Stimulated activated CD4-positive, alpha-beta T cell treated with anti-CD3 and anti-CD28 coated beads, Interleukin-1b, Interleukin-23, amount 100 ng/mL, for 24 hours (primary cell): ENCODE measurements at regions not wholly inside any gene's neighbourhood (a gene's known extent, or its start where the extent isn't known, plus 50 kb on each side); places are given as distances from the start of the nearest gene placed in this dataset.

ENCODE experiments used
- DNase-seq, 4 experiments: peaks; one replicate each; pipeline ENCODE4 v3.0.0-alpha.2; 2020; ENCODE audit warnings: low read depth in 4 of 4, low spot score in 1 of 4

- DNase-seq = no peak
Measured at GRCh38 chr18:40984856-40985255, 970.2 kb upstream of the PIK3C3 start.

GRCh38 chr18:40983835-40984234, 971.2 kb upstream of the PIK3C3 start:
- no peak for DNase-seq

- no peak for DNase-seq
Measured at GRCh38 chr18:40980171-40980570, 974.9 kb upstream of the PIK3C3 start.

- no peak for DNase-seq
Measured at GRCh38 chr18:40976050-40976449, 979.0 kb upstream of the PIK3C3 start.

- no peak for DNase-seq
Measured at GRCh38 chr18:40974448-40974847, 980.6 kb upstream of the PIK3C3 start.

- DNase-seq = no peak
Measured at GRCh38 chr18:40962784-40963183, 992.2 kb upstream of the PIK3C3 start.

- no peak for DNase-seq
Measured at GRCh38 chr18:40957533-40958070, 997.4 kb upstream of the PIK3C3 start.

- DNase-seq = no peak
Measured at GRCh38 chr18:40956213-40956612, 998.8 kb upstream of the PIK3C3 start.

- DNase-seq = no peak
Measured at GRCh38 chr18:40955351-40955750, 999.7 kb upstream of the PIK3C3 start.

- DNase-seq = no peak
Measured at GRCh38 chr18:40949114-40949950, 1005.7 kb upstream of the PIK3C3 start.

- no peak for DNase-seq
Measured at GRCh38 chr18:40944576-40944975, 1010.5 kb upstream of the PIK3C3 start.

- DNase-seq = no peak
Measured at GRCh38 chr18:40939656-40940515, 1015.1 kb upstream of the PIK3C3 start.

- DNase-seq = no peak
Measured at GRCh38 chr18:40938615-40939014, 1016.4 kb upstream of the PIK3C3 start.

GRCh38 chr18:40937386-40937785, 1017.6 kb upstream of the PIK3C3 start:
- no peak for DNase-seq

GRCh38 chr18:40935423-40935822, 1019.6 kb upstream of the PIK3C3 start:
- no peak for DNase-seq

- DNase-seq = no peak
Measured at GRCh38 chr18:40932862-40933261, 1022.2 kb upstream of the PIK3C3 start.

- DNase-seq = no peak
Measured at GRCh38 chr18:40930211-40930882, 1024.7 kb upstream of the PIK3C3 start.

GRCh38 chr18:40929399-40929798, 1025.6 kb upstream of the PIK3C3 start:
- no peak for DNase-seq

- DNase-seq = no peak
Measured at GRCh38 chr18:40926679-40927078, 1028.4 kb upstream of the PIK3C3 start.

GRCh38 chr18:40925071-40925541, 1029.9 kb upstream of the PIK3C3 start:
- DNase-seq = no peak
